Tibial nerve (tissue), 4 donors: ENCODE measurements at regions not wholly inside any gene's neighbourhood (a gene's known extent, or its start where the extent isn't known, plus 50 kb on each side); places are given as distances from the start of the nearest gene placed in this dataset.
"Not testable (repeated sequence)": the region's sequence is repeated elsewhere in the genome, so short reads cannot be mapped to it uniquely, and the experiment has no call there.

Experiments
- DNase-seq, 2 donors: peaks; one replicate each; pipeline ENCODE4 v3.0.0-alpha.2; 2019; ENCODE audit warnings: low spot score in 2 of 2
- H3K27ac ChIP-seq, 4 donors: fragments of 200-600 bp; sonication (generic) in 3 of 4; one replicate each; pipeline ENCODE4 v1.5.1; 2017 to 2019; ENCODE audit warnings: mild to moderate bottlenecking in 1 of 4
- H3K27me3 ChIP-seq, 2 donors: fragments of 200-600 bp; sonication (generic) in 1 of 2; one replicate each; pipeline versions ENCODE4 v1.5.1 to v1.6.0; 2017 to 2019
- H3K36me3 ChIP-seq, 3 donors: fragments of 200-600 bp; sonication (generic); one replicate each; pipeline ENCODE4 v1.5.1; 2018 to 2019
- H3K4me1 ChIP-seq, 4 donors: fragments of 200-600 bp; sonication (generic) in 3 of 4; one replicate each; pipeline ENCODE4 v1.5.1; 2017 to 2019
- H3K4me3 ChIP-seq, 4 donors: fragments of 200-600 bp; sonication (generic) in 3 of 4; one replicate each; pipeline ENCODE4 v1.5.1; 2017 to 2019; ENCODE audit warnings: mild to moderate bottlenecking in 1 of 4, moderate library complexity in 1 of 4
- H3K9me3 ChIP-seq, 4 donors: fragments of 200-600 bp; sonication (generic) in 3 of 4; one replicate each; pipeline ENCODE4 v1.5.1; 2017 to 2019
- CTCF ChIP-seq, 5 experiments: fragments of 200-600 bp in 3 of 5; fragments of 450-650 bp in 2 of 5; sonication (generic) in 3 of 5; IDR thresholded peaks; one replicate each; pipeline ENCODE4 v1.5.1; 2016 to 2019; ENCODE audit warnings: antibody characterized with exemption in 5 of 5, mild to moderate bottlenecking in 3 of 5, moderate library complexity in 2 of 5
- EP300 ChIP-seq, 2 donors: sonication (generic); formaldehyde crosslinking; IDR thresholded peaks; one replicate each; pipeline ENCODE4 v1.6.1; 2017; ENCODE audit warnings: antibody characterized with exemption in 2 of 2, mild to moderate bottlenecking in 1 of 2
- POLR2A ChIP-seq, 2 donors: fragments of 450-650 bp; IDR thresholded peaks; one replicate each; pipeline ENCODE4 v1.6.1; 2017; ENCODE audit warnings: antibody characterized with exemption in 2 of 2, mild to moderate bottlenecking in 2 of 2, moderate library complexity in 2 of 2
- WGBS, 2 donors: methylation state at CpG; one replicate each; pipeline ENCODE4 v1.1.5; 2018; 5-methylcytosine and 5-hydroxymethylcytosine counted together

- 69 to 86% methylated on average over 5 of the region's 5 CpGs for WGBS, 2 donors
- Histone ChIP-seq H3K4me3 (no peak overlapping the region), H3K4me1 (no peaks in the 10 kb centered on the region), H3K9me3 (peaks cover 0 to 32% (median 2%) of the 10 kb centered on the region in 4 donors), H3K27me3 (no peaks in the 10 kb centered on the region), H3K36me3 (no peaks in the 10 kb centered on the region), H3K27ac (no peak overlapping the region)
- TF ChIP-seq EP300 (IDR thresholded peaks at IDR 0.05) (no peak), POLR2A (IDR thresholded peaks at IDR 0.05) (no peak), CTCF (IDR thresholded peaks at IDR 0.05) (no peak)
- DNase-seq = no peak
Measured at GRCh38 chr12:102675672-102676071, 195.3 kb upstream of the IGF1 start.

GRCh38 chr12:102673606-102674005 lies 193.2 kb upstream of the IGF1 start:
- TF ChIP-seq EP300 (IDR thresholded peaks at IDR 0.05) = no peak
- TF ChIP-seq CTCF (IDR thresholded peaks at IDR 0.05) = no peak
- no peak for TF ChIP-seq POLR2A (IDR thresholded peaks at IDR 0.05)
- Histone ChIP-seq H3K9me3 (peaks cover 0 to 25% (median 2%) of the 10 kb centered on the region in 4 donors), H3K4me1 (no peaks in the 10 kb centered on the region), H3K4me3 (no peak overlapping the region), H3K27me3 (no peaks in the 10 kb centered on the region), H3K27ac (no peak overlapping the region), H3K36me3 (no peaks in the 10 kb centered on the region)
- 81 to 82% methylated on average over 1 of the region's 1 CpG for WGBS, 2 donors
- DNase-seq = no peak

GRCh38 chr12:102672212-102672611 lies 191.8 kb upstream of the IGF1 start:
- not testable (repeated sequence) for H3K27me3 ChIP-seq, DNase-seq, H3K4me3 ChIP-seq

DNA sequence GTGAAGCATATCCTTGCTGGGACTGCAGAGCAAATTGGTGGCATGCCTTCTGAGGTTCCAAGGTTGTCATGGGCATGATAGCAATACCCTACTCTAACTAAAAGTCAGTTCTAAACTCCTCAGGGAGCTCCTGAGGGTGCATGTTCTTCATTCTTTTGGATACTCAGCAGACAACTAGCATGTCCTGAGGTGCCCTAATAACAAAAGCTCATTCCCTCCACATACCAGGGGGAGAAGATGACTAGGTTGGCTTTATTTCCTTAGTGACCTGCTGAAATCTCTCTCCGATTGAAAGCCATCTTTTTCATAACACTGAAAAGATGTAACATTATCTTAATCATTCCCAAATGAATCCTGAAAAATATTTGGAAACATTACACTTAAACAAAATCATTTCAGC lies 188.7 kb upstream of the IGF1 start:
- TF ChIP-seq POLR2A (IDR thresholded peaks at IDR 0.05) (no peak), CTCF (IDR thresholded peaks at IDR 0.05) (no peak), EP300 (IDR thresholded peaks at IDR 0.05) (no peak)
- H3K27me3 ChIP-seq = no peaks in the 10 kb centered on the region
- 61 to 67% methylated on average over 1 of the region's 1 CpG for WGBS, 2 donors
- no peaks in the 10 kb centered on the region for H3K4me1 ChIP-seq
- H3K36me3 ChIP-seq = no peaks in the 10 kb centered on the region
- DNase-seq = no peak
- H3K27ac ChIP-seq = no peak overlapping the region
- no peak overlapping the region for H3K4me3 ChIP-seq
- peaks cover 0 to 17% (median 2%) of the 10 kb centered on the region in 4 donors for H3K9me3 ChIP-seq

More at GRCh38 chr12:102672212-102672611, 191.8 kb upstream of the IGF1 start:
- not testable (repeated sequence) for H3K4me1 ChIP-seq, H3K27ac ChIP-seq, H3K36me3 ChIP-seq
- H3K9me3 ChIP-seq = peaks cover 0 to 25% (median 2%) of the 10 kb centered on the region in 4 donors

DNA sequence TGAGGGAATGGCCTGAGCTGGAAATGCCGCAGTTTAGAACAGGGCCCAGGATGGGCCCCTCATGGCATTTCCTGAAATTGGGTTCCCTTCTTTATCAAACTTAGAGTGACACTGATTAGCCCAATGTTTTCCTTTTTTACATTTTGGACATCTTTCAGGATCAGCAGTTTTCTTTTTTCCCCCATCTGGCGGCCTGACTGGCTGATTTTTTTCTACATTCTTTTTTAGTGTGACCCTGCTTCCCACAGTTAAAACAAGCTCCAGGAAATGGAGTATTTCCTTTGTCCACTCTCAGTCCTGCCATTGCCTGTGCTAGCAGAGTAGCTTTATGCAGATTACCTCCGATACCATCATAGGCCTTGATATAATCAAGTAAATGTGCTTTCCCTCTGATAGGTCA lies 185.8 kb upstream of the IGF1 start:
- 32 to 36% methylated on average over 3 of the region's 3 CpGs for WGBS, 2 donors
- DNase-seq, H3K4me1 ChIP-seq, H3K9me3 ChIP-seq, H3K36me3 ChIP-seq, H3K27ac ChIP-seq, H3K4me3 ChIP-seq, H3K27me3 ChIP-seq: not testable (repeated sequence)

- Histone ChIP-seq H3K4me3 (no peak overlapping the region), H3K36me3 (no peaks in the 10 kb centered on the region), H3K27me3 (no peaks in the 10 kb centered on the region), H3K4me1 (no peaks in the 10 kb centered on the region), H3K27ac (no peak overlapping the region), H3K9me3 (peaks cover 0 to 9% (median 0%) of the 10 kb centered on the region in 4 donors)
- WGBS, 2 donors = 83 to 84% methylated on average over 4 of the region's 4 CpGs
- DNase-seq = no peak
- no peak for TF ChIP-seq CTCF (IDR thresholded peaks at IDR 0.05)
- TF ChIP-seq POLR2A (IDR thresholded peaks at IDR 0.05) = no peak
- no peak for TF ChIP-seq EP300 (IDR thresholded peaks at IDR 0.05)
Measured at GRCh38 chr12:102659200-102659911, 179.0 kb upstream of the IGF1 start.
